SK-N-SH treated with all-trans-retinoic acid at 6 μM for 48 hours (cell line): ENCODE measurements at regions not wholly inside any gene's neighbourhood (a gene's known extent, or its start where the extent isn't known, plus 50 kb on each side); places are given as distances from the start of the nearest gene placed in this dataset.

Source experiments
- ARNTL ChIP-seq: fragments of 450-650 bp; formaldehyde crosslinking; IDR thresholded peaks from 2 replicates; pipeline ENCODE4 v1.5.0; 2020; ENCODE audit warnings: low read depth, mild to moderate bottlenecking, moderate library complexity, borderline replicate concordance
- CREB5 ChIP-seq: fragments of 250-450 bp; sonication (Bioruptor Pico); IDR thresholded peaks from 2 replicates; pipeline ENCODE4 v1.5.1; 2020; ENCODE audit warnings: low read depth, mild to moderate bottlenecking, moderate library complexity
- CSDC2 ChIP-seq: fragments of 250-450 bp; sonication (Bioruptor Pico); IDR thresholded peaks from 2 replicates; pipeline ENCODE4 v1.5.0; 2020; ENCODE audit warnings: mild to moderate bottlenecking, moderate library complexity
- CSRNP3 ChIP-seq: fragments of 250-450 bp; sonication (Bioruptor Pico); IDR thresholded peaks from 2 replicates; pipeline ENCODE4 v1.5.1; 2021; ENCODE audit warnings: mild to moderate bottlenecking, moderate library complexity
- ISL1 ChIP-seq: fragments of 250-450 bp; sonication (Bioruptor Pico); IDR thresholded peaks from 2 replicates; pipeline ENCODE4 v2.1.2; 2022; ENCODE audit warnings: mild to moderate bottlenecking, moderate library complexity
- PATZ1 ChIP-seq: fragments of 250-450 bp; sonication (Bioruptor Pico); IDR thresholded peaks from 2 replicates; pipeline ENCODE4 v1.8.0; 2020; ENCODE audit warnings: mild to moderate bottlenecking, moderate library complexity, borderline replicate concordance
- PPARA ChIP-seq: fragments of 250-450 bp; sonication (Bioruptor Pico); IDR thresholded peaks from 2 replicates; pipeline ENCODE4 v1.5.0; 2020; ENCODE audit warnings: mild to moderate bottlenecking, borderline replicate concordance
- RARB ChIP-seq: fragments of 250-450 bp; sonication (Bioruptor Pico); IDR thresholded peaks from 2 replicates; pipeline ENCODE4 v1.8.0; 2021; ENCODE audit warnings: mild to moderate bottlenecking, moderate library complexity
- ZFP30 ChIP-seq: fragments of 450-650 bp; formaldehyde crosslinking; IDR thresholded peaks from 2 replicates; pipeline ENCODE4 v1.5.0; 2022; ENCODE audit warnings: mild to moderate bottlenecking, moderate library complexity
- ZNF565 ChIP-seq: fragments of 450-650 bp; formaldehyde crosslinking; conservative IDR thresholded peaks from 2 replicates; pipeline ENCODE4 v1.5.0; 2020; ENCODE audit warnings: low read depth, mild to moderate bottlenecking, moderate library complexity

GRCh38 chr12:46471404-46471803 lies 98.8 kb upstream of the SLC38A2 start:
- TF ChIP-seq RARB (CRISPR knock-in tag) (no peak), ZFP30 (CRISPR knock-in tag) (no peak), ARNTL (CRISPR knock-in tag) (no peak), ISL1 (no peak), ZNF565 (CRISPR knock-in tag) (no peak), PPARA (CRISPR knock-in tag) (no peak), CSDC2 (CRISPR knock-in tag) (no peak), PATZ1 (CRISPR knock-in tag) (no peak), CSRNP3 (CRISPR knock-in tag) (no peak), CREB5 (CRISPR knock-in tag) (no peak)
